ENCODE measurements at regions not wholly inside any gene's neighbourhood (a gene's known extent, or its start where the extent isn't known, plus 50 kb on each side); places are given as distances from the start of the nearest gene placed in this dataset.

DNA sequence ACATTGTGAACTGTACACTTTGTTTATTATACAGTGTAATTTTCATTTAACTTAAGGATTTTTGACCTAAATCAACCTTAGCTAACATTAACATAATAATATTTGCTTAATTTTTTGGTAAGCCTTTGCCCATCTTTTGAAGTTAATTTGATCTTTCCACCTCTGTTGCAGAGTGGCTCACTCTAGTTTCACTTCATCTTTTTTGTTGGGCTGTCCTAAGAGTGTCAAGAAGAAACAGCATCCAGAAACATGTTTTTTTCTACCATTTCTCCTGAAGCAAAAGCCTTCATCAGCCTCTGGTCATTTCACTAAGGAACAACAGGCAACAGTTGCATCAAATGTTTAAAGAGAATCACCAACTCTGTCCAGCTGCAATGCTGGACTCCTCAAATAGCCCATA, 824.7 kb downstream of the REEP3 start:
- TF ChIP-seq, protein P1, sequence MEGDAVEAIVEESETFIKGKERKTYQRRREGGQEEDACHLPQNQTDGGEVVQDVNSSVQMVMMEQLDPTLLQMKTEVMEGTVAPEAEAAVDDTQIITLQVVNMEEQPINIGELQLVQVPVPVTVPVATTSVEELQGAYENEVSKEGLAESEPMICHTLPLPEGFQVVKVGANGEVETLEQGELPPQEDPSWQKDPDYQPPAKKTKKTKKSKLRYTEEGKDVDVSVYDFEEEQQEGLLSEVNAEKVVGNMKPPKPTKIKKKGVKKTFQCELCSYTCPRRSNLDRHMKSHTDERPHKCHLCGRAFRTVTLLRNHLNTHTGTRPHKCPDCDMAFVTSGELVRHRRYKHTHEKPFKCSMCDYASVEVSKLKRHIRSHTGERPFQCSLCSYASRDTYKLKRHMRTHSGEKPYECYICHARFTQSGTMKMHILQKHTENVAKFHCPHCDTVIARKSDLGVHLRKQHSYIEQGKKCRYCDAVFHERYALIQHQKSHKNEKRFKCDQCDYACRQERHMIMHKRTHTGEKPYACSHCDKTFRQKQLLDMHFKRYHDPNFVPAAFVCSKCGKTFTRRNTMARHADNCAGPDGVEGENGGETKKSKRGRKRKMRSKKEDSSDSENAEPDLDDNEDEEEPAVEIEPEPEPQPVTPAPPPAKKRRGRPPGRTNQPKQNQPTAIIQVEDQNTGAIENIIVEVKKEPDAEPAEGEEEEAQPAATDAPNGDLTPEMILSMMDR (IDR thresholded peaks at IDR 0.05): no peak
- no peak for TF ChIP-seq EZH2 (IDR thresholded peaks at IDR 0.05; ENCODE audit: borderline replicate concordance, insufficient read depth, low read depth, low read length, poor library complexity, severe bottlenecking)

Data from B cell (primary cell).